NT2/D1 (cell line): ENCODE measurements at regions not wholly inside any gene's neighbourhood (a gene's known extent, or its start where the extent isn't known, plus 50 kb on each side); places are given as distances from the start of the nearest gene placed in this dataset.

Experiments used
- DNase-seq: peaks from one replicate; pipeline ENCODE4 v3.0.0-alpha.2; 2011; ENCODE audit warnings: low read depth, low spot score
- H3K27me3 ChIP-seq: 2 replicates; pipeline ENCODE4 v1.6.0; 2011; ENCODE audit warnings: mild to moderate bottlenecking; ENCODE audit not compliant: insufficient read length, insufficient read depth
- H3K36me3 ChIP-seq: 2 replicates; pipeline ENCODE4 v1.6.1; 2011; ENCODE audit warnings: mild to moderate bottlenecking, low read length, mixed read lengths; ENCODE audit not compliant: insufficient read depth, insufficient read length
- H3K4me1 ChIP-seq: 2 replicates; pipeline ENCODE4 v1.5.1; 2011; ENCODE audit not compliant: insufficient read depth, insufficient read length
- H3K4me3 ChIP-seq: 2 replicates; pipeline ENCODE4 v1.5.1; 2011; ENCODE audit warnings: low read depth; ENCODE audit not compliant: insufficient read length
- H3K9ac ChIP-seq: 2 replicates; pipeline ENCODE4 v1.6.0; 2011; ENCODE audit warnings: low read depth; ENCODE audit not compliant: insufficient read length
- H3K9me3 ChIP-seq: 2 replicates; pipeline ENCODE4 v1.5.1; 2011; ENCODE audit warnings: mild to moderate bottlenecking, low read length; ENCODE audit not compliant: insufficient read depth
- SUZ12 ChIP-seq: IDR thresholded peaks from 2 replicates; pipeline ENCODE4 v1.6.1; 2011; ENCODE audit not compliant: insufficient read length, insufficient read depth; ENCODE audit errors: extremely low read depth
- YY1 ChIP-seq: IDR thresholded peaks from 2 replicates; pipeline ENCODE4 v1.6.1; 2011; ENCODE audit not compliant: insufficient read length, insufficient read depth
- ZNF274 ChIP-seq: IDR thresholded peaks from 2 replicates; pipeline ENCODE4 v1.6.1; 2011; ENCODE audit warnings: mild to moderate bottlenecking, low read depth, low read length

GRCh38 chr6:165831812-165832510, 168.9 kb upstream of the PDE10A start:
- no peak overlapping the region for H3K4me3 ChIP-seq
- H3K4me1 ChIP-seq = peaks cover 5% of the 10 kb centered on the region
- no peaks in the 10 kb centered on the region for H3K36me3 ChIP-seq
- TF ChIP-seq ZNF274 = no peak
- no peak for TF ChIP-seq YY1
- TF ChIP-seq SUZ12 = no peak
- no peaks in the 10 kb centered on the region for H3K27me3 ChIP-seq
- DNase-seq = no peak
- no peaks in the 10 kb centered on the region for H3K9me3 ChIP-seq
- H3K9ac ChIP-seq = no peak overlapping the region

- no peak overlapping the region for H3K4me3 ChIP-seq
- no peak for DNase-seq
- H3K9me3 ChIP-seq = no peaks in the 10 kb centered on the region
- H3K4me1 ChIP-seq = peaks cover 7% of the 10 kb centered on the region
- H3K9ac ChIP-seq = no peak overlapping the region
- H3K27me3 ChIP-seq = no peaks in the 10 kb centered on the region
- TF ChIP-seq SUZ12 (no peak), ZNF274 (no peak), YY1 (no peak)
- no peaks in the 10 kb centered on the region for H3K36me3 ChIP-seq
These were observed 167.7 kb upstream of the PDE10A start for GRCh38 chr6:165830761-165831160.

- H3K36me3 ChIP-seq = no peaks in the 10 kb centered on the region
- no peak overlapping the region for H3K4me3 ChIP-seq
- peaks cover 7% of the 10 kb centered on the region for H3K4me1 ChIP-seq
- no peaks in the 10 kb centered on the region for H3K27me3 ChIP-seq
- no peak overlapping the region for H3K9ac ChIP-seq
- DNase-seq = no peak
- no peaks in the 10 kb centered on the region for H3K9me3 ChIP-seq
- TF ChIP-seq ZNF274 (no peak), SUZ12 (no peak), YY1 (no peak)
These were observed 166.3 kb upstream of the PDE10A start for GRCh38 chr6:165829376-165829775.

GRCh38 chr6:165827190-165827518, 164.1 kb upstream of the PDE10A start:
- Histone ChIP-seq H3K9me3 (no peaks in the 10 kb centered on the region), H3K9ac (no peak overlapping the region), H3K4me1 (peaks cover 2% of the 10 kb centered on the region), H3K4me3 (no peak overlapping the region), H3K27me3 (no peaks in the 10 kb centered on the region), H3K36me3 (no peaks in the 10 kb centered on the region)
- DNase-seq = no peak
- no peak for TF ChIP-seq YY1
- no peak for TF ChIP-seq SUZ12
- TF ChIP-seq ZNF274 = no peak

- no peak for DNase-seq
- Histone ChIP-seq H3K4me3 (no peak overlapping the region), H3K27me3 (no peaks in the 10 kb centered on the region), H3K4me1 (peaks cover 2% of the 10 kb centered on the region), H3K9me3 (no peaks in the 10 kb centered on the region), H3K36me3 (no peaks in the 10 kb centered on the region), H3K9ac (no peak overlapping the region)
- TF ChIP-seq SUZ12 = no peak
- TF ChIP-seq YY1 = no peak
- no peak for TF ChIP-seq ZNF274
These were observed 163.6 kb upstream of the PDE10A start for GRCh38 chr6:165826487-165827189.

GRCh38 chr6:165825256-165825815, 162.3 kb upstream of the PDE10A start:
- H3K4me3 ChIP-seq = no peak overlapping the region
- no peaks in the 10 kb centered on the region for H3K27me3 ChIP-seq
- no peaks in the 10 kb centered on the region for H3K36me3 ChIP-seq
- no peak overlapping the region for H3K9ac ChIP-seq
- DNase-seq = no peak
- TF ChIP-seq SUZ12 = no peak
- TF ChIP-seq YY1 = no peak
- TF ChIP-seq ZNF274 = no peak
- H3K4me1 ChIP-seq = peaks cover 2% of the 10 kb centered on the region
- no peaks in the 10 kb centered on the region for H3K9me3 ChIP-seq

- no peaks in the 10 kb centered on the region for H3K9me3 ChIP-seq
- H3K4me3 ChIP-seq = no peak overlapping the region
- no peak for TF ChIP-seq YY1
- TF ChIP-seq SUZ12 = no peak
- TF ChIP-seq ZNF274 = no peak
- H3K36me3 ChIP-seq = no peaks in the 10 kb centered on the region
- H3K9ac ChIP-seq = no peak overlapping the region
- DNase-seq = no peak
- no peaks in the 10 kb centered on the region for H3K27me3 ChIP-seq
- H3K4me1 ChIP-seq = peaks cover 2% of the 10 kb centered on the region
These were observed 160.7 kb upstream of the PDE10A start for GRCh38 chr6:165823609-165824326.
